IPS DF 4.7 (cell line): ENCODE measurements at regions not wholly inside any gene's neighbourhood (a gene's known extent, or its start where the extent isn't known, plus 50 kb on each side); places are given as distances from the start of the nearest gene placed in this dataset.

Experiments used
- DNase-seq: peaks from one replicate; pipeline ENCODE4 v3.0.0-alpha.2; 2013; ENCODE audit warnings: low spot score; ENCODE audit errors: extremely low read depth

DNA sequence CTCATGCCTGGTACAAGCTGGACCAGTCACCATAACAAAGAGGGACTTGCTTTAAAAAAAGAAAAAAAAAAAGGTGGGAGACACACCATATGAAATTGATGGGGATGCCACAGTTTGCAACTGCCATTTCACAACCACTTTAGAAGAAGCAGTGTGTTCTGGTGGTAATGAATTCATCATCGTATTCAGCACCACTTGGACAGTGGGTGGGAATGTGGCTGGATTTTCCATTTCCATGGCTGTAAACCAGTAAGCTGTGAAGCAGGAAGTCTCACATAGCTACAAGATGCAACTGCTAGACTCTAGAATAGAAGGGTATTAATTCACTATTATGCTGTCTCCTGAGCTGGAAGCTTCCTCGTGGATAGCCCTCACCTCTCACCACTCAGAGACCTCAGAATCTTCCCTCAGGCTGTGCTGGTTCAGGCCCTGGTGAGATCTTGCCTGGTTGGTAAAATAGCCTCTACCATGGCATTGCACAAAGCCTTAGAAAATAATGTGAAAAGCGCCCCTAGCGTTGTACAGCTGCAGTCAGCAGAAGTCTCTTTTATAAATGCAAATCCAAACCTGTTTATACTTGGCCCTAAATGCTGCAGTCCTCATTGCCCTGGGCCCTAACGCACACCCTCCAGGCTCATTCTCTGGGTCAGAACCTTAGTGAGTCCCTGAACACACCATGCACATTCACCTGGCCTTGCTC lies 150.7 kb downstream of the KCTD15 start:
- no peak for DNase-seq

GRCh38 chr19:33948651-33949335 lies 152.1 kb downstream of the KCTD15 start:
- no peak for DNase-seq

DNA sequence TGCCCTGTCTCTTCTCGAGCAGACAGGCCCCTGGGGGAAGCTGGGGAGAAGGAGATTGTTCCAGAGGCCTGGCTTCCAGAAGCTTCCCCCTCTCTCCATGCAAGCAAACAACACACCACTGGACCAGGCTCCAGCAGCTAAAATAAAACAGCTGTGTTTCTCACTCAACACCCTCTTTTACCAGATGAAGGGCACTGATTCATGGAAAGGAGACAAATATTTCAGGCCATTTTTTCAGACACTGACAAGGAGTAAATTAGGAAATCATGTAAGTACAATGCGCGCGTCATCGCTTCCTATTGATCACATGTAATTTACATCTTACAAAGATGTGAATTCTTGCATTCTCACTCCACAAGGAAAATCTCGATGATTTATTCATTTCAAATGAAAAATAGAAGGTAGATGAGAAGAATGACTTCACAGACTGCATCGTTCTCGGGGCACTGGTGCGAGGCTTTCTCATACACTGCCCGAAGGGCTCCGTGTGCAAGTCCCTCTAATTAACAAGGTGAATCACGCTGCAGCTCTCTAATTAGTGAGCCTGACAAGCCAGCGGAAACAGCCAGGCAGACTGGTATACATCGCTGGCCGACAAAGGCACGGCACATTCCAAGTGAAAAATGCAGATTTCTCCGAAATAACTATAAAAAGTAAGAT lies 153.6 kb downstream of the KCTD15 start:
- DNase-seq = no peak

DNA sequence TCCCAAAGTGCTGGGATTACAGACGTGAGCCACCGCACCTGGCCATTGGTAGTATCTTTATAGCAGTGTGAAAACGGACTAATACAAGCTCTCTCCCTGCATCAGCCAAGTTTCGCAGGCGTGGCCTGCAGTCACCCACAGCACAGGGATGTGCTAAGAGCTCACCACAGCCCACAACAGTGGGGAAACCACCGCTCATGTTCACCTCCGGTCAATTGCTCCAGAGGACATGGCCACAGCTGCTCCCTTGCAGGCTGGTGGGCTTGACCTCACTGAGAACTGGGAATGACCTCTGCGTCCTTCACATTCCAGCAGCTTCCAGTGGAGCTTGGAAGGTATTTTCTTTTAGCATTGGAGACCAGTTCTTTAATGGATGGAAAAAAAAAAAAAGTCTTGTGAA lies 156.4 kb downstream of the KCTD15 start:
- DNase-seq = no peak

DNA sequence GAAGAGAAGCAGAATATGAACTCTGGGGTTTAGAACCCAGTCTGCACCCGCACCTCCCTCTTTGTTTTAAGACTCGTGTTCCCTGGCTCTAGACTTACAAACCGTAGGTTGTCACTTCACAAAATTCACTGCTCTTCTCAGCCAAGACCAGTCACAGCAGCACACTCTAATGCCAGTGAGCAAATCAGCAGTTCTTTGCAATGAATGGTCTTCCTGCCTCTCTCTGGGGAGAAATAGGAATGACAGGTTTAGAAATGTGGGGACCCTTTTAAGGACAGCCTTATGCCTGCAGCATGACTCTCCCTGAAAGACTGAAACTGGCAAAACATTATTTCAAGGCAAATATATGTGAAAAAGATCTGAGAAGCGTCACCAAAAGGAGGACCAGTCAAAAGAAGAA lies 156.9 kb downstream of the KCTD15 start:
- DNase-seq = no peak

DNA sequence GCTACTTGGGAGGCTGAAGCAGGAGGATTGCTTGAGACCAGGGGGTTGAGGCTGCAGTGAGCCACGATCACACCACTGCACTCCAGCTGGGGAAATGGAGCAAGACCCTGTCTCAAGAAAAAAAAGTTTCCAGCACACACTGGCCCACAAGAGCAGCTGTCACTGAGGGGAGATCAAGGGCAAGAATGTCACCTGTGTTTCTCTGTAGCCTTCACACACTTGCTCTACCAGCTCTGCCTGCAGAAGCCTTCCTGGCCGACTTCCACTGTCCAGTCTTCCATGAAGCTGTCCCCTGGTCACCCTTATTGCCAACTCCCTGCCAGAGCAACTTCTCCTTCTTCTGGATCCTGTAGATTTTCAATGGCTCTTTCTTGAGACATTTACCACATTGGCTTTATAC lies 158.0 kb downstream of the KCTD15 start:
- DNase-seq = no peak

DNA sequence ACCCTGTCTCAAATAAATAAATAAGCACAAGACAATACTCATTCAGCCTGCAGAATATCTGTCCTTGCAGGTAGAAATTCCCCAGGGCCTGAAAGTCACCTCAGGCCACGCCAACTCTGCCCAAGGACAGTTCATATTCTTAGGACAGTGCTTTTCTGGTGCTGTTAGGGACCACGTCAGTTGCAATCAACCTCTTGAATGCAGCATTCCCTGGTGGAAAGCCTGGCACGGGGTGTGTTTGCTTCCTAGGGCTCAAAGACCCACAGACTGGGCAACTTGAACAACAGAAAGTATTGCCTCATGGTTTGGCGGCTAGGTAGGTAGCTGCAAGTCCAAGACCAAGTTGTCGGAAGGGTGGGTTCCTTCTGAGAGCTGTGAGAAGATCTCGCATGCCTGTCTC lies 160.3 kb downstream of the KCTD15 start:
- DNase-seq = no peak

- no peak for DNase-seq
These were observed 161.1 kb downstream of the KCTD15 start for GRCh38 chr19:33957804-33958203.

DNA sequence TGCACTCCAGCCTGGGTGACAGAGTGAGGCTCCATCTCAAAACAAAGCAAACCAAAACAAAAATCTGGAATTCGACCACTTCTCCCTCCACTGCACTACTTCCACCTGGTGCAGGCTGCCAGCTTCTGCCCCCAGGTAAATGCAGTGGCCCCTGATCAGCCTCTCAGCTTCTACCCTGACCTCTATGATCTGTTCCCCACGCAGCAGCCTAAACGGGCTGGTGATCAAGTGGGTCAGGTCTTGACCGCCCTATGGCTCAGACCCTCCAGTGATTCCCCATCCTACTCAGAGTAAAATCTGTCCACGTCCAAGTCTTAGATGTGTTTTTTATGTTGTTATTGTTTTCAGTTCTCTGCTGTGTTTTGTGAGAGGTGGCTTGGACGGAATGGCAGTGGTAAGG lies 163.9 kb downstream of the KCTD15 start:
- DNase-seq = no peak

DNA sequence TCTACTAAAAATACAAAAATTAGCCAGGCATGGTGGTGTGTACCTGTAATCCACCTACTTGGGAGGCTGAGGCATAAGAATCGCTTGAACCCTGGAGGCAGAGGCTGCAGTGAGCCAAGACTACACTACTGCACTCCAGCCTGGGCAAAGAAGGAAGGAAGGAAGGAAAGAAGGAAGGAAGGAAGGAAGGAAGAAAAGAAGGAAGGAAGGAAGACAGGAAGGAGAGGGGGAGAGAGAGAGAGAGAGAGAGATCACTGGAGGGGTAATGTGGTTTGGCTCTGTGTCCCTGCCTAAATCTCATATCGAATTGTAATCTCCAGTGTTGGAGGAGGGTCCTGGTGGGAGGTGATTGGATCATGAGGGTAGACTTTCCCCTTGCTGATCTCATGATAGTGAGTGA lies 165.5 kb downstream of the KCTD15 start:
- no peak for DNase-seq

- DNase-seq = no peak
These were observed 166.8 kb downstream of the KCTD15 start for GRCh38 chr19:33963514-33963913.

DNA sequence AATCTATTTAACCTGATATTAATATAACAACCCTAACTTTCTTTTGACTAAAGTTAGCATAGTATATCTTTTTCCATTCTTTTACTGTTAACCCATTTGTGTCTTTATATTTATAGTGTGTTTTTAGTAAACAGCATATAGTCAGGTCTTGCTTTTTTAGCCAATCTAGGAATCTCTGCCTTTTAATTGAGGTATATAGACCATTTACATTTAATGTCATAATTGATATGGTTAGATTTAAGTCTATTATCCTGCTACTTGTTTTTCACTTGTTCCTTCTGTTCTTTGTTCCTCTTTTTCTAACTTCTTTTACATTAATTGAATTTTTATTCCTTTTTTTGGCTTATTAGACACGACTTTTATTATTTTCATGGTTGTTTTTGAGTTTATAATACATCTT lies 174.4 kb downstream of the KCTD15 start:
- no peak for DNase-seq

DNA sequence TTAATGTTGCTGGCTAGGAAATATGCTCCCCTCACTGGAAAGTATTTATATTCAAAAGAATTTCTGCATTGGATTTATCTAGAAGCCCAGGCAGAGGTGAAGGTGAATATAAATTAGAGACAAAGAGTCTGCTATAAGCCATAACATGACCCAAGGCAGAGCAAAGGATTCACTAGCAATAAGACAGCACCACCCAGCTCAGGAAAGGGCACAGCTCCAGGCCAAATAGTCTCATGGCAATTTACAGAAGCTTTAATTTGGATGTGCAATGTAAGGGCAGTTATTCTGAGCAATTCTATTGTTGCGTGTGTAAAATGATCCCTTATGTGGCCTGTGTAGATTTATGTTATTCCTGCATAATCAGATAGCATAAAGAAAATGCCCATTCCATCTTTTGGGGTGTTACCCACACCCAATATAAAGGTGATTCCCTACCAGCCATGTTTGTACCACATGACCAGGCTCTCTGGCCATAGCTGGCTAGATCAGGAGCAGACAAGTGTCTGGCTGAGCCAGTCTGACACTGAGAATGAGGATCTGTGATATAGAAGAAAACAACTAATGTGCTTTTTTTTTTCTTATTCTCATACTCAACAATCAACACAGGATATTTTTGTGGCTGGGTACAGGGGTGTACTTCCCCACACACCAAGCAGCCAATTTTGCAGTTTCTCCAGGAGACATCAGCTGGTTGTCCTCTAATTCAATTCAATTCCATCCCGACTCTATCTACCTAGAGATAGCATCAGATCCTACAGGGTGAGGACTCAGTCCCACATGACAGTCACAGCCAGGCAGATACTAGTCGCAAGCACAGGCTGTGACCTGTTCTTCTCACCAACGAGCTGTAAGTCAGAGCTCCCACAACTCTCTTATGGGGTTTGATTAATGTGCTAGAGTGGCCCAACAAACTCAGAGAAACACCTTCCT lies 181.4 kb downstream of the KCTD15 start:
- no peak for DNase-seq

- DNase-seq = no peak
These were observed 186.0 kb downstream of the KCTD15 start for GRCh38 chr19:33982706-33983105.

GRCh38 chr19:33988601-33989000 lies 183.7 kb upstream of the LSM14A start:
- DNase-seq = no peak

- DNase-seq = no peak
These were observed 174.6 kb upstream of the LSM14A start for GRCh38 chr19:33997690-33998089.

DNA sequence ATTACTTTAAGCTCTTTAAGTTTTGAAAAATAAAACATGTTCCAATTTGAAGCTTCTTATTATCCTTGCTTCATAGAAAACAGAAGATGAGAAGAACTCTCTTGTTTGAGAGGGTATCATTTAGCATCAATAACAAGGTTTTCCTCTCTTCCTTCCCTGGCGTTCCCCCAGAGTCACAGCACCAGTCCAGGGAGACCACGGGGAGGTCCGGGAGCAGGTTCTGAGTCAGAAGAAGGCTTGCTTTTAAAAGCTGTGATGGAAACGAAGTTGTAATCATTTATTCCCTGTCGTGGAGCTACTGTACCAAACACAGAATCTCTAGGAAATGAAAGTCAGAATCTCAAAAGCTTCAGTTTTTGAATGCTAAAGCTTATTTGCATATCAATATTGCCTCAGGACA lies 174.0 kb upstream of the LSM14A start:
- DNase-seq = no peak

GRCh38 chr19:33998739-33999345 lies 173.5 kb upstream of the LSM14A start:
- DNase-seq = no peak

DNA sequence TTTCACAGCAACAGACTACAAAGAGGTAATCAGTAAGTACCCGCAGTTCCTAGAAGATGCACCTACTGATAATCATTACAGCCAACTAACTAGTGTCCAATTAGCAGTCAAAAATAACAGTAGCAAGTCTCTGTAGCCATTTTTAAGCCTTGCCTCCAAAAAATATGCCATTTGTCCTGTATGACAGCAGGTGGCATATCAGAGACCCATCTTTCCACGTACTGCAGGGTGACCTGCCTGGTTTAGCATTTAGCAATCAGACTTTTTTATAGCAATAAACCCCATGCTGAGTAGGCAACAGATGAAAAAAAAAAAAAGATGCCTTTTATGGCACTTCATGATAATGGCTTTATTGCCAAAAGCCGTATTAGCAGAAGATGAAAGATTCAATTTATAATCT lies 155.3 kb upstream of the LSM14A start:
- no peak for DNase-seq

GRCh38 chr19:34017601-34018000 lies 154.7 kb upstream of the LSM14A start:
- no peak for DNase-seq

DNA sequence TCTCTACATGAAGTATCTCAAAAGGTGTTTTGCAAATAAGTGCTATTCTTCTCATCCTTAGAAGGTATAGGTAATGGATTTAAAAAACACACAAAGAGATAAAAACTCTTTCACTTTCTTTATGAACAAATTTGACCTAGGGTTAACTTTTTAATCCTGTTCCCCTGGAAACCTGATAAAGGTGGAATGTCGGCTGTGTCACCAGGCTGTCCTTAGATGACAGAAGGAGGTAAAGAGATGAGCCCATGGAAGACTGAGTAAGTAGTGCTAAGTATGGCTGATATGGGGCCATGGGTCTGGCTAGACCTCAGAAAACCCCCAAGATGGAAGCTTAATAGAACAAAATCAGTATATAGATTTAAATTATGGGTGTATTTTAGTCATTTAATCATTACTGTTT lies 153.8 kb upstream of the LSM14A start:
- no peak for DNase-seq
